ENCODE measurements at regions not wholly inside any gene's neighbourhood (a gene's known extent, or its start where the extent isn't known, plus 50 kb on each side); places are given as distances from the start of the nearest gene placed in this dataset.

DNA sequence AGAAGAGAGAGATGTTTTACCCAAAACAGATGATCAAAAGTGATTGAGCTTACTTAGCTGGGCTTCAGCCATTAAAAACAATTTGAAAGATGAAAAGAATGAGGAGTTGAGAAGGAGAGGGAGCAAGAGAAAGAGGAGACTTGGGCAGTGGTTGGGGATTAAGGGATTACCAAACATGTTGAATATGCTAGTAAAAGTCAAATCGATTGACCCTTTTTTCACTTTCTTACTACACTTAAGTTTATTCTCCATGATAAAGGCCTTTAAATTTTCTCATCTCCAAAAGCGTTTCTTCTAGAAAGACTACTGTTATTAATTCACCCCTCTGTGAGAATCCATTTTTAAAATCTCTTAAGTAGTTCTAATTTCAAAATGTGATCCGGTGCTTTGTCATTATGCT lies 1254.0 kb upstream of the PHF14 start:
- TF ChIP-seq, protein P1, sequence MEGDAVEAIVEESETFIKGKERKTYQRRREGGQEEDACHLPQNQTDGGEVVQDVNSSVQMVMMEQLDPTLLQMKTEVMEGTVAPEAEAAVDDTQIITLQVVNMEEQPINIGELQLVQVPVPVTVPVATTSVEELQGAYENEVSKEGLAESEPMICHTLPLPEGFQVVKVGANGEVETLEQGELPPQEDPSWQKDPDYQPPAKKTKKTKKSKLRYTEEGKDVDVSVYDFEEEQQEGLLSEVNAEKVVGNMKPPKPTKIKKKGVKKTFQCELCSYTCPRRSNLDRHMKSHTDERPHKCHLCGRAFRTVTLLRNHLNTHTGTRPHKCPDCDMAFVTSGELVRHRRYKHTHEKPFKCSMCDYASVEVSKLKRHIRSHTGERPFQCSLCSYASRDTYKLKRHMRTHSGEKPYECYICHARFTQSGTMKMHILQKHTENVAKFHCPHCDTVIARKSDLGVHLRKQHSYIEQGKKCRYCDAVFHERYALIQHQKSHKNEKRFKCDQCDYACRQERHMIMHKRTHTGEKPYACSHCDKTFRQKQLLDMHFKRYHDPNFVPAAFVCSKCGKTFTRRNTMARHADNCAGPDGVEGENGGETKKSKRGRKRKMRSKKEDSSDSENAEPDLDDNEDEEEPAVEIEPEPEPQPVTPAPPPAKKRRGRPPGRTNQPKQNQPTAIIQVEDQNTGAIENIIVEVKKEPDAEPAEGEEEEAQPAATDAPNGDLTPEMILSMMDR (conservative IDR thresholded peaks at IDR 0.05; ENCODE audit: low read depth, low read length): no peak
- TF ChIP-seq EZH2 (IDR thresholded peaks at IDR 0.05; ENCODE audit: borderline replicate concordance, low read depth, low read length, poor library complexity, severe bottlenecking): no peak
